NCI-H774 (cell line): ENCODE measurements at regions not wholly inside any gene's neighbourhood (a gene's known extent, or its start where the extent isn't known, plus 50 kb on each side); places are given as distances from the start of the nearest gene placed in this dataset.

Experiments used
- DNase-seq: peaks from one replicate; lab custom pipeline; 2025; lab: John Stamatoyannopoulos, UW

DNA sequence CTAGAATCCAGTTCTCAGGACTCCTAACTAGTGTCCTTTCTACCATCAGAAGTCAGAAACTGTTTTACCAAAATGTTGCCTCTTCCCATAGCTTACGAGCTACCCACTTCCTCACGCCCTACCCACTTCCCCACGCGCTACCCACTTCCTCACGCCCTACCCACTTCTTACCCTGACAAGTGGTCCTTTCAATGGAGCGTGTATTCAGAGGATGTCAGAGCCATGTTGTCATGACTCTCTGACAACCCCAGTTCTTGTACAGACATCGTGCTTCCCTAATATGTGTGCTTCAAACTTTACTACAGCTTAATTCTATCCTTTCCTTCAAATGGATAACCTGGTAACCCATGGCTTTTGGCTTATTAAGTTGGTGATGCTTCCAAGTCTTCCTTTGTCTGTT, 84.8 kb upstream of the PHF14 start:
- no peak for DNase-seq

DNA sequence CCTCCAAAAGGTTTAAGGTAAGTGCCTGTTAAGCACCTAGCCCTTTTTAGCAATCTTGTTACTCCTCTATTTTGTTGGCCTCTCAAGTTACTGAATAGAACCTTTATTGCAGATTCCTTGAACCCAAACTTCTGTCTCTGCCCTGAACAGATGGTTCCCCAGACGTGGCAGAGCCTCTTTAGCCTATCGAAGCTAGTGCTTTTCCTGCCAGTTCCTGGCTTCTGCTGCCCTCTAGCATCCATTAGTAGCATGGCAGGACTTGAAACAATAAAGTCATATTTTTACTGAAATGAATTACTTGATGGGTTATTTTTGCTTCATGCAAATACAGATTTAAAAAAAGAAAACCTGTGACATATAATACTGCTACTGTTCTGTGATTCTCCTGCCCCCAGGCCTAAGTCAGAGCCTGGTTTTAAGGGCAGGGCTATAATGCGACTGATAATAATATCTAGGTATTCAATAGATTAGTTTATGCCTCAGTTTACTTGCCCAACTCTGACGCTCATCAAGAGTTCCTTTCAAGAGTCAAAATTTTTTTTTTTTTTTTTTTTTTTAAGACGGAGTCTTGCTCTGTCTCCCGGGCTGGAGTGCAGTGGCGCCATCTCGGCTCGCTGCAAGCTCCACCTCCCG, 84.3 kb upstream of the PHF14 start:
- DNase-seq, result peak; percentile 1

DNA sequence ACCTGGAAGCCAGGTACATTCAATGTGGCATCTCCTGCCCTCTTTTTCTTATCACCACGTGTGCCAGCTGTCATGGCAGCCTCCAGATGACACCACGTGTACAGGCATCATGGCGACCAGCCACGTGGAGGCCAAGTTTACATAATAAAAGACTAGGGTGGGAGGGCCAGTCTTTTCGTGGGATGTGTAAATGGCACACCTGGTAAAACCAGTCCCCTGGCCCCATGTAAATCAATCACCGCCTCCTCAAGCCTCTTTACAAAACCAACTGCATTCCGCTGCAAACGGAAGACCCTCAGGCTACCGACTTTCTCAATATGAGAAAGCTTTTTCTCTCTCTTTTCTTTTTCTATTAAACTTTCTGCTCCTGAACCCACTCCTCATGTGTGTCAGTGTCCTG, 65.1 kb upstream of the PHF14 start:
- no peak for DNase-seq

DNA sequence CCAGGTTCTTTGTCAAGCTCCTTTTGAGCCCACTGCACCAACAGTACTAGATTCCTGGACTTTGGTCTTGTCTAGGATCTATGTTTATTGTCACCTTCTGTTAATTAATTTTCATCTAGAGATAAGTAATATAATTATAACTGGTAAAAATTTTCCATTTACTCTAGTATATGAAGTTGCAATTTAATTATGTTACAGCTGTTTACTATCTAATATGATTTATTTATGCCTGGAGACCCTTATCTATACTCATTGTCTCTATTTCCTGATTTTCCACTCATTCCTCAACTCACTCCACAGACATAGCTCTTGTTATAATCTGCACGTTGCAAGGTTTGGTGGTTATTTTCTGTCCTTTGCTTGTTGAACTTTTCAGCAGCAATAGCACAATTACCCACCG, 63.2 kb upstream of the PHF14 start:
- no peak for DNase-seq

DNA sequence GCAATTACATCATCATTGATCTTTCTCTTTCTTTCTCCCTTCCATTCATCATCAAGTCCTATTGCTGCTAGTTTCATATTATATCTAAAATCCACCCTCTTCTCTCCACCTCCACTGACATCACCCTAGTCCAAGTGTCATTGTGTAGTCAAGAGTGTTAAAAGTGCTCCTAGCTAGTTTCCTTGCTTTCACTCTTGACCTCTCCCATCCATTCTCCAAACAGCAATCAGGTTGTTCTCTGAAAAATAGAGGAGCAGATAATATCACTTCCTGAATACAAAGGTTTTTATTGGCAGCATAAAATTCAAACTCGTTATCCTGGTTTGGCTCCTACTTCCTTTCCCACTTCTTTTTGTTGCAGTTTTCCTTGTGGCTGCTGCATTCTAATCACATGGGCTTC, 61.6 kb upstream of the PHF14 start:
- DNase-seq, result no peak

DNA sequence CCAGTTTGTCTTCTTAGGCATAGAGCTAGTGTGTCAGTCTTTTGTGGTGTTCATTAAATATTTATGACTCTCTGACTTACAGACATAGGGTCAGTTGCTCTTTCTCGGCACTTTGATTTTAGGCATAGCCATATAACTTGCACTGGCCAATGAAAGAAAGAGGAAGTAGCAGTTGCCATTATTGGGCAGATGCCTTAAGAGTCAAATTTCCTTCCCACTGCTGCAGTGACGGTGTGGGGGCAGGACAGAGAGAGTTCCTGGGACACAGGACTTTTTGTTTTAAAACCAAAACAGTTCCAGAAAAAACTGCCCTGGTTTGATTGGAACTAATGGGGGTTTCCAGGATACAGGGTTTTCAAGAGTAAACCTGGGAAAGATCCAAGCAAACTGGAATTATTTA, 60.2 kb upstream of the PHF14 start:
- DNase-seq, result no peak

DNA sequence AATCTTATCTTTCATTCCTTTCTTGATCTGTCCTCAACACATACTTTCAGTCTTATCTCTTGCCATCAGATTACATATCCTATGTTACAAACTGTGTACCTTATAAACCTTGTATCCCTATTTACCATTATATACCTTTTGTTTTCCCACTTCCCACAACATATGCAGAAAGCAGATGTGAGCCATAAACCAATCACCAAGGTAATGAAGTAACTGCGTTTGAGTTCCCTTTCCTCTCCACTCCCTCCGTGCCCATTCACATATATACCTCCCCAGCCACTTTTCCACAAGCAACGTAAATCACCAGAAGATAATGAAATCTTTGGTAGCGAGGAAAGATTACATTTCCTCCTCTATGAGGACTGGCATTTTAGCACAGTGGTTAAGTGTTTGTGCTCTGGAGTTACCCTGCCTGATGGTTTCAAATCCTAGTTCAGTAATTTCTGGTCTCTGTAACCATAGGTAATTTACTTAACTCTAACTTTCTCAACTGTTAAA, 55.5 kb upstream of the PHF14 start:
- DNase-seq, result no peak

DNA sequence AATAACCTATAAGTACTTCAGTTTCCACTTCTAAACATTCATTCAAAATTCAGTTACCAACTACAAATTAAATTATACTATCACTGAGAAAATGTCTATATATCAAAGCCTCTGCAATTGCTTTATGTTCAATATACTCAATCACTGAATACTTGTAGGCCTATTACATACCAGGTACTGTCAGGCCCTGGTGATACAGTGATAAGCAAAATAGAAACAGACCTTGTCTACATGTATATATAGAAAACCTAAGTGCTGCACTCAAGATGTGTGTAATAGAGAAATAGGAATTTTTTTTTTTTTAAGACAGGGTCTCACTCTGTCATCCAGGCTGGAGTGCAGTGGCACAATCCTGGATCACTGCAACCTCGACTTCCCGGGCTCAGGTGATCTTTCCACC, 53.7 kb upstream of the PHF14 start:
- no peak for DNase-seq
